ENCODE measurements at regions not wholly inside any gene's neighbourhood (a gene's known extent, or its start where the extent isn't known, plus 50 kb on each side); places are given as distances from the start of the nearest gene placed in this dataset.

DNA sequence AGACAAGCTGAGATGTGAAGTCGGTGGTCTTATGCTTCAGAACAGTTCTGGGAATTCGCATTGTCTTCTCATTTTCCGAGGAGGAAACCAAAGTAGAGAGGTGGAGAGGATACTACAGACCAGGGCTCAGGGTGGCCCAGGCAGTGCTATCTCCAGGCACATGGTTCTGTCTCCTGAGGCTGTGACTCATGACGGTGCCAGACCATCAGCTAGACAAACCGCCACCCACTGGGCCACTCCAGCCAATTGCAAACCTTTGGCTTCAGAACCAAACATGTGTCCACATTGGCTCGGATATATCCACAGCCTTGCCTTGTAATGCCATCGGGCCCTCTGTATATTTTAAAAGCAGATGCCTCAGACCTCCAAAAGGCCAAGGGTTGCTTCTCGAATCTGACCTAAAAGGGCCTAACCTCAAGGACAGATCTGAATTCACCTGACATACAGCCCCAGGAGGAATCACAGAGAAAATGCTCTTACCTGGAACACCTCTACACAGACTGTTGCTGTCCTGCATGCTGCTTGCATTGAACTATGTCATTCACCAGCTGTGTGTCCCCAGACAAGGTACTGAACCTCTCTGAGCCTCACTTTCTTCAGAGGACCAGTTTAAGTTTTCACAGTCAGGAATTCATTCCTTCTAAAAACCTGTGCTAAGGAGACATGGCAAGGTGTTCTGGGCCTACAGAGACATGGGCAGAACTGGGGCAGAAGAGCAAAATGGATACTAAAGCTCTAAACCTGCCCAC is 224.9 kb upstream of the JUN start:
- BruUV-seq (replicated peaks) = no TSS peak
- Mint-ChIP-seq H3K27ac (ENCODE audit: low read depth, unreplicated experiment) (no peak overlapping the region), H3K4me3 (ENCODE audit: unreplicated experiment) (no peak overlapping the region), H3K27me3 (ENCODE audit: insufficient read depth, unreplicated experiment) (no peaks in the 10 kb centered on the region), H3K4me1 (ENCODE audit: insufficient read depth, unreplicated experiment) (no peaks in the 10 kb centered on the region), H3K9me3 (ENCODE audit: unreplicated experiment) (no peaks in the 10 kb centered on the region), H3K36me3 (ENCODE audit: insufficient read depth, unreplicated experiment) (no peaks in the 10 kb centered on the region)
- DNase-seq (ENCODE audit: unreplicated experiment) = peak; percentile 10
- TF ChIP-seq, protein P1, sequence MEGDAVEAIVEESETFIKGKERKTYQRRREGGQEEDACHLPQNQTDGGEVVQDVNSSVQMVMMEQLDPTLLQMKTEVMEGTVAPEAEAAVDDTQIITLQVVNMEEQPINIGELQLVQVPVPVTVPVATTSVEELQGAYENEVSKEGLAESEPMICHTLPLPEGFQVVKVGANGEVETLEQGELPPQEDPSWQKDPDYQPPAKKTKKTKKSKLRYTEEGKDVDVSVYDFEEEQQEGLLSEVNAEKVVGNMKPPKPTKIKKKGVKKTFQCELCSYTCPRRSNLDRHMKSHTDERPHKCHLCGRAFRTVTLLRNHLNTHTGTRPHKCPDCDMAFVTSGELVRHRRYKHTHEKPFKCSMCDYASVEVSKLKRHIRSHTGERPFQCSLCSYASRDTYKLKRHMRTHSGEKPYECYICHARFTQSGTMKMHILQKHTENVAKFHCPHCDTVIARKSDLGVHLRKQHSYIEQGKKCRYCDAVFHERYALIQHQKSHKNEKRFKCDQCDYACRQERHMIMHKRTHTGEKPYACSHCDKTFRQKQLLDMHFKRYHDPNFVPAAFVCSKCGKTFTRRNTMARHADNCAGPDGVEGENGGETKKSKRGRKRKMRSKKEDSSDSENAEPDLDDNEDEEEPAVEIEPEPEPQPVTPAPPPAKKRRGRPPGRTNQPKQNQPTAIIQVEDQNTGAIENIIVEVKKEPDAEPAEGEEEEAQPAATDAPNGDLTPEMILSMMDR (IDR thresholded peaks at IDR 0.05; ENCODE audit: unreplicated experiment) = no peak
- ChIA-PET CTCF (no interaction called here), POLR2A (no interaction called here)
- intact Hi-C loops (cut with micrococcal nuclease) = no loop called here

DNA sequence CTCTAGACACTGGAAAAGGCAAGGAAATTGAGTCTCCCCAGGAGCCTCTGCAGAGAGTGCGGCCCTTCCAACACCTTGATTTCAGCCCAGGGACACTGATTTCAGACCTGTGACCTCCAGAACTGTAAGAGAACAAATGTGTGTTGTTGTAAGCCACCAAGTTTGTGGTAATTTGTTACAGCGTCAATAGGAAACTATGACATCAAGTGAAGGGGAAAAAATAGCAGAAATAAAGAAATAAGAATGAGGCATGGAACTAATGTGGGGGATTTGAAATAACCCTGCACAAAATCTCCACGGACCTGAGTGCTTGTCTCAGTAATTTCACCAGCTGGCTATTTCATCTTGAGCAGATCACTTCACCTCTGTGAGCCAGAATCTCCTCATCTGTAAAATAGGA is 227.8 kb upstream of the JUN start:
- H3K27ac Mint-ChIP-seq (ENCODE audit: low read depth, unreplicated experiment) = no peak overlapping the region
- H3K4me3 Mint-ChIP-seq (ENCODE audit: unreplicated experiment) = no peak overlapping the region
- BruUV-seq (replicated peaks) = no TSS peak
- H3K4me1 Mint-ChIP-seq (ENCODE audit: insufficient read depth, unreplicated experiment) = peaks cover 22% of the 10 kb centered on the region
- no peaks in the 10 kb centered on the region for H3K27me3 Mint-ChIP-seq (ENCODE audit: insufficient read depth, unreplicated experiment)
- intact Hi-C loops (cut with micrococcal nuclease) = loop anchor here (10.0 kb wide), 1 partner anchor 197 kb away; no protein-coding TSS in a partner anchor
- no peaks in the 10 kb centered on the region for H3K9me3 Mint-ChIP-seq (ENCODE audit: unreplicated experiment)
- no peaks in the 10 kb centered on the region for H3K36me3 Mint-ChIP-seq (ENCODE audit: insufficient read depth, unreplicated experiment)
- ChIA-PET POLR2A (interaction anchor here (1.6 kb wide), 1 partner anchor 28 kb away, joined by 4 read pairs; no protein-coding TSS in a partner anchor), CTCF (interaction anchor here (0.9 to 1.6 kb wide), 2 partner anchors 125 to 687 kb away, joined by 3 to 4 read pairs; no protein-coding TSS in a partner anchor)
- DNase-seq (ENCODE audit: unreplicated experiment) = no peak
- TF ChIP-seq, protein P1 (IDR thresholded peaks at IDR 0.05; ENCODE audit: unreplicated experiment) = no peak

DNA sequence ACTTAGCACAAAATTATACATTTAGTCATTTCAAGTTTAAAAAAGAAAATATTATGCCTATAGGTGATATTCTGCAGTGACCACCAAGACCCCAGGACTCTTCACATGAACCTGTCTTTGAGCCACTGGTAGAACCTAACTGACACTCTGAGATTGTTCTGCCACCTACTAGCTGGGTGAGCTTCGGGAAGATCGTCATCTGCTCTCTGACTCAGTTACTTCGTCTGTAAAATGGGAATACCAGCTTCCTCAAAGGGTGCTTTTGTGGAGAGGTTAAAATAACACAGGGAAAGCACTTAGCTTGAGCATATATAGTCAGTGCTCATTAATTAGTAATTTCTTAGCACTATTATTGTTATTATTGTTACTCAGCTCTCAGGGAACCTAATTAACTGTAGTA is 228.5 kb upstream of the JUN start:
- no peaks in the 10 kb centered on the region for H3K27me3 Mint-ChIP-seq (ENCODE audit: insufficient read depth, unreplicated experiment)
- BruUV-seq (replicated peaks) = no TSS peak
- intact Hi-C loops (cut with micrococcal nuclease) = loop anchor here (10.0 kb wide), 1 partner anchor 198 kb away; no protein-coding TSS in a partner anchor
- TF ChIP-seq, protein P1 (IDR thresholded peaks at IDR 0.05; ENCODE audit: unreplicated experiment) = no peak
- H3K36me3 Mint-ChIP-seq (ENCODE audit: insufficient read depth, unreplicated experiment) = no peaks in the 10 kb centered on the region
- no peaks in the 10 kb centered on the region for H3K9me3 Mint-ChIP-seq (ENCODE audit: unreplicated experiment)
- POLR2A ChIA-PET = interaction anchor here (0.7 to 2.3 kb wide), 4 partner anchors 36 to 228 kb away, joined by 3 to 15 read pairs (median 3); partner anchors contain the start of gene JUN
- CTCF ChIA-PET = interaction anchor here (0.9 to 1.6 kb wide), 3 partner anchors 14 to 687 kb away, joined by 3 to 4 read pairs (median 4); no protein-coding TSS in a partner anchor
- H3K4me1 Mint-ChIP-seq (ENCODE audit: insufficient read depth, unreplicated experiment) = peaks cover 23% of the 10 kb centered on the region
- H3K4me3 Mint-ChIP-seq (ENCODE audit: unreplicated experiment) = no peak overlapping the region
- no peak for DNase-seq (ENCODE audit: unreplicated experiment)
- peak overlapping the region; percentile 50 for H3K27ac Mint-ChIP-seq (ENCODE audit: low read depth, unreplicated experiment)

DNA sequence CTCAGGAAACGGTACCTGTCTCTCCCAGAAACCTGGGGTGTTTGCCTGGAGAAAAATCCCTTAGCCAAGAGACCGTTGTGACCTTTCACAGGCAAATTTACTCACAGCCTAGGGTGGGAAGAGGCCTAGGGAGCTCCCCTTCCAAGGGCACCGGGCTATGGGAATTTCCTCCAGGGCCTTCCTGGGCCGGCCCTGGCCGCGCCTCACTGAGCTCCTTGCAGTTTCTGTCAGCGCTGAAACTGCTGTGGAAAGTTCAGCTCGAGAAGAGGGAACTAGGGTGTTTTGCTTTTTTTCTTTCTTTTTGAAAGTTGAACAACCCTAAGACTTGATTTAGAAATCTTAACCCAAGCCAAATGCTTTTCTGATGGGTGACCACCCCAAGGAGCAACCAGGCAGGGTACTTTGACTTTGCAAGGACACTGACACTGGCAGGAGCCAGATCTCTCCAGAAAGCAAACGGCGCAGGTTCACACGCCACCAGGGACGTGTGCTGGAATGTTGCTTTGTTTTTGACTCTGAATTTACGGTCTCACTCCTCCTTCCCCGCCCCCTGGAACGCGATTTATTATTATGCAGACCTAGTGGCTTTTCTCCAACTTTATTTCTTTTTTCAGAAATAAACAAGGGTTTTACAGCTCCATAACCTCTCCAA is 229.6 kb upstream of the JUN start:
- Mint-ChIP-seq H3K27me3 (ENCODE audit: insufficient read depth, unreplicated experiment) (no peaks in the 10 kb centered on the region), H3K4me1 (ENCODE audit: insufficient read depth, unreplicated experiment) (peaks cover 23% of the 10 kb centered on the region), H3K27ac (ENCODE audit: low read depth, unreplicated experiment) (peak overlapping the region; percentile 50), H3K4me3 (ENCODE audit: unreplicated experiment) (no peak overlapping the region), H3K9me3 (ENCODE audit: unreplicated experiment) (no peaks in the 10 kb centered on the region), H3K36me3 (ENCODE audit: insufficient read depth, unreplicated experiment) (no peaks in the 10 kb centered on the region)
- TF ChIP-seq, protein P1 (IDR thresholded peaks at IDR 0.05; ENCODE audit: unreplicated experiment) = no peak
- POLR2A ChIA-PET = interaction anchor here (0.5 to 2.3 kb wide), 13 partner anchors 10 to 718 kb away, joined by 3 to 15 read pairs (median 3); partner anchors contain the start of gene JUN
- intact Hi-C loops (cut with micrococcal nuclease) = loop anchor here (10.0 kb wide), 1 partner anchor 199 kb away; no protein-coding TSS in a partner anchor
- peak; percentile 44 for DNase-seq (ENCODE audit: unreplicated experiment)
- CTCF ChIA-PET = interaction anchor here (0.6 to 1.6 kb wide), 5 partner anchors 13 to 966 kb away, joined by 3 to 5 read pairs (median 4); no protein-coding TSS in a partner anchor
- no TSS peak for BruUV-seq (replicated peaks)
